ENCODE measurements at regions not wholly inside any gene's neighbourhood (a gene's known extent, or its start where the extent isn't known, plus 50 kb on each side); places are given as distances from the start of the nearest gene placed in this dataset.

- TF ChIP-seq POLR2A (IDR thresholded peaks at IDR 0.05) (no peak), CTCF (IDR thresholded peaks at IDR 0.05) (no peak)
Measured at GRCh38 chr2:48896870-48897269, 141.3 kb upstream of the LHCGR start.

All from thyroid gland (tissue), 4 donors.